Astrocyte of the cerebellum (primary cell): ENCODE measurements at regions not wholly inside any gene's neighbourhood (a gene's known extent, or its start where the extent isn't known, plus 50 kb on each side); places are given as distances from the start of the nearest gene placed in this dataset.

Source experiments
- DNase-seq: peaks from one replicate; pipeline ENCODE4 v3.0.0-alpha.2; 2011; ENCODE audit warnings: low read depth
- H3K4me3 ChIP-seq: 2 replicates; pipeline ENCODE4 v1.5.1; 2011; ENCODE audit warnings: mild to moderate bottlenecking, low read depth, low read length, moderate library complexity
- CTCF ChIP-seq: IDR thresholded peaks from 2 replicates; pipeline ENCODE4 v1.5.1; 2012; ENCODE audit warnings: low read length, low read depth, moderate library complexity, mild to moderate bottlenecking; ENCODE audit errors: missing control alignments
- in situ Hi-C: cut with HindIII; loops from 2 replicates; pipeline ENCODE4 v1.10.0; 2017; ENCODE audit warnings: low sequenced_read_pairs

DNA sequence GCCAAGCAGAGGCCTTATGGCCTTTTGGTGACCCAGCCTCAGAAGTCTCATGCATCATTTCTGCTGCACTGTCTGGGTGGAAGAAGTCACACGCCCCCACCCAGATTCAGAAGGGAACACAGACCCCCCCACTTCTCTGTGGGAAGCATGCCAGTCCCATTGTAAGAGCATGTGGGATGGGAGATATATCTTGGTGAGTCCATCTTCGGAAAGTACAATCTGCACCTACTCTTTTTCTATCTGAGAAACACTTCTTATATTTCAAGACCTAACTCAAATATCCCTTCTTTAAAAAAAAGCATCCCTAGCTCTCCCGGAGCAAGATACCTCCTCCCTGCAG lies 159.6 kb upstream of the FGGY start:
- no peak overlapping the region for H3K4me3 ChIP-seq
- no peak for TF ChIP-seq CTCF
- no peak for DNase-seq
- in situ Hi-C loops = no loop called here

DNA sequence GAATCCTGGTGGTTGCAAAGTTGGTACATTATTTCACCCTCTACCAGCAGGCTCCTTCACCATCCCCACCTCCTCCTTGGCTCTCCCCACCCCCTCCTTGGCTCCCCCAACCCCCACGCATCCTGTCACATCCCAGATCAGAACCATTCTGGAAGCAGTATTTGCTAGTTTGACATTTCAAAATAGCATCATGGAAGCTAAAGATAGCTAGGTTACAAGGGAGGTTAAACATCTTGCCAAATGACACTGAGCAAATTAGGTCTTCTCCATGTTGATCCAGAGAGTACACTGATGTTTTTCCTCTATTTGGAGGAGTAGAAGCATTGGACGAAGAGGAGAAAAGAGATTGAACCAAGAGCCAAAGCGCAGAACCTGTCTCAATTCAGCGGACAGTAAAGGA lies 158.9 kb upstream of the FGGY start:
- no peak overlapping the region for H3K4me3 ChIP-seq
- in situ Hi-C loops = no loop called here
- TF ChIP-seq CTCF = no peak
- no peak for DNase-seq

DNA sequence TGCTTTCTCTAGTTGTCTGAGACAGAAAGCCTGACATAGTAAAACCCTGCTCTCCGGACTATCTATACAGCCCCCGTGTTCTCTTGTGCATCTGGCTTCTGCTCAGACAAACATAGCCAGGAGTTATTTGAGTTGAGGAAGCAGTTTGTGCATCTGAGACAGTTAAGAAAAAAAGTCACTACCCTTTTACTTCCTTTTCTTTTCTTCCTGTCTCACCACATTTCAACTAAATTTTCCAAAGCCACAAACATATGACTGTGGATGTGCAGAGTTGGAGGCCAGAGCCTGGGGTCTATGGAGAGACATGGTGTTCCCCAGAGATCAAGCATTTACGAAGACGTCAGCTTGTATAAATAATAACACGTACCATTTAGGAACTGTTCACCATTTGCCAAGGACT lies 158.5 kb upstream of the FGGY start:
- no peak for TF ChIP-seq CTCF
- no peak overlapping the region for H3K4me3 ChIP-seq
- in situ Hi-C loops = no loop called here
- DNase-seq = no peak

GRCh38 chr1:59139396-59139795 lies 157.5 kb upstream of the FGGY start:
- in situ Hi-C loops = no loop called here
- DNase-seq = no peak
- H3K4me3 ChIP-seq = no peak overlapping the region
- TF ChIP-seq CTCF = no peak

DNA sequence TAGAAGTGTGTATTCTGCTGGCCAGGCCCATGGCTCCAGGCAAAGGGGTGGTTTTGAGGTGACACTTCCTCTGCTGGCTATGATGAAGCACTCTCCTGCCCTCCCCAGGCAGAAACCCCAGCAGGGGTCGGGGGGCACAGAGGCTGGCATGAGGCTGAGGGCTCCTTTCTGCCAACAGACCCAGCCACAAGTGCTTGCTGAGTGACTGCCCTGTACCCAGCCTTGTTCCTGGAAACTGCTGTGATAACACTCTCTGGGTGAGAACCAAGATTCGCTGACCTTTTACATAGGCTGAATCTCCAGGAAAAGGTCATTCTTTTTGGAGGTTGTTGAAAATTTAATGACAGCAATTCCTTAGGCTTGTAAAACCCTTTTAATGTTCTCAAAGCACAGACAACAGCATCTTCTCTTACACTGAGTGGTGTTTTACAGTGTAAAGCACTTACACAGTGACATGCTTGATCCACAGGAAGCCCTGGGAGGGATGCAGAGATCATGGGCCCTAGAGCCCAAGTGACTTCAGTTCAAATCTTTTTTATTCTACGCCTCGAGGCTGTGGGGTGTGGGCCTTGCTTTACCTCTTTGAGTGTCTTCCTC lies 155.5 kb upstream of the FGGY start:
- TF ChIP-seq CTCF = no peak
- no peak overlapping the region for H3K4me3 ChIP-seq
- in situ Hi-C loops = no loop called here
- DNase-seq = no peak

DNA sequence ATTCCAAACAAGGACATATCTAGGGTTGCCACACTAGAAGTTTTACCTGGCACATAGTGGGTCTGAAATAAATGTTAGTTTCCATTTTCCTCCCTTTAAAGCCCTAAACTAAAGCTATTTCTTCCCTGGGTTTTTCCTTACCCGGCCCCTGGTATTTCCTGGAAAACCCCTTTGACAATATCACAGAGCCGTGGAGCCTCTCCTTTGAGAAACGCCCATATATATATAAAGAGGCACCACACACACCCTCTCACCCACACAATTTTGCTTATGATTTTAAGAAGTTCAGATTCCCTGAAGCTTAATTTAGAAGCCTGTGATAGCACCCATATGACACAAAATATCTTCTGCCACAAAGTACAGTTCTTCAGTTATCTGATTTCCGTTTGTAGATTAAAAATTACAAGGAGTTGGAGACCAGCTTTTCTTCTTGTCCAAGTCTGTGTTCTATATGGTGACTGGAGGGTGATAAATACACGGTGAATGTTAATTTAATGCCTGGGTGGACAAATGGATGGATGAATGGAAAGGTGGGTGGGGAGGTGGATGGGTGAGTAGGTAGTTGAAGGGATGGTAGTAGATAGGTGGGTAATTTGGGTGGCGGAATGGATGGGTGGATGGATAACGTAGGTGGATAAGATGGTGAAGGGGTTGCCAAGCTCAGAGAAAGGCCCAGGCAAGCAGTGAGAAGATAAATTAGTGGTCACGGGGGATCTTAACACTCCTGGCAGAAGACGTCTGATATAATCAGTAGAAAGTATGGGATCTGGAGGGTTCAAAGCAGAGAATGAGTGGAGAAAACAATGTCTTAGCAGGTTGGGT lies 154.4 kb upstream of the FGGY start:
- DNase-seq = no peak
- TF ChIP-seq CTCF = no peak
- in situ Hi-C loops = no loop called here
- no peak overlapping the region for H3K4me3 ChIP-seq
